ENCODE measurements at regions not wholly inside any gene's neighbourhood (a gene's known extent, or its start where the extent isn't known, plus 50 kb on each side); places are given as distances from the start of the nearest gene placed in this dataset.

- no peaks in the 10 kb centered on the region for H3K9me3 ChIP-seq (ENCODE audit: low read depth, low read length, poor library complexity, severe bottlenecking)
- H3K27me3 ChIP-seq (replicated peaks; ENCODE audit: insufficient read depth, low read depth, low read length, poor library complexity) = no peaks in the 10 kb centered on the region
- no peak for TF ChIP-seq EZH2 (IDR thresholded peaks at IDR 0.05; ENCODE audit: borderline replicate concordance, low read depth, low read length, poor library complexity, severe bottlenecking)
- TF ChIP-seq, protein P1, sequence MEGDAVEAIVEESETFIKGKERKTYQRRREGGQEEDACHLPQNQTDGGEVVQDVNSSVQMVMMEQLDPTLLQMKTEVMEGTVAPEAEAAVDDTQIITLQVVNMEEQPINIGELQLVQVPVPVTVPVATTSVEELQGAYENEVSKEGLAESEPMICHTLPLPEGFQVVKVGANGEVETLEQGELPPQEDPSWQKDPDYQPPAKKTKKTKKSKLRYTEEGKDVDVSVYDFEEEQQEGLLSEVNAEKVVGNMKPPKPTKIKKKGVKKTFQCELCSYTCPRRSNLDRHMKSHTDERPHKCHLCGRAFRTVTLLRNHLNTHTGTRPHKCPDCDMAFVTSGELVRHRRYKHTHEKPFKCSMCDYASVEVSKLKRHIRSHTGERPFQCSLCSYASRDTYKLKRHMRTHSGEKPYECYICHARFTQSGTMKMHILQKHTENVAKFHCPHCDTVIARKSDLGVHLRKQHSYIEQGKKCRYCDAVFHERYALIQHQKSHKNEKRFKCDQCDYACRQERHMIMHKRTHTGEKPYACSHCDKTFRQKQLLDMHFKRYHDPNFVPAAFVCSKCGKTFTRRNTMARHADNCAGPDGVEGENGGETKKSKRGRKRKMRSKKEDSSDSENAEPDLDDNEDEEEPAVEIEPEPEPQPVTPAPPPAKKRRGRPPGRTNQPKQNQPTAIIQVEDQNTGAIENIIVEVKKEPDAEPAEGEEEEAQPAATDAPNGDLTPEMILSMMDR (conservative IDR thresholded peaks at IDR 0.05; ENCODE audit: low read depth, low read length) = no peak
- H3K27ac ChIP-seq (ENCODE audit: low read depth, low read length, poor library complexity, severe bottlenecking) = no peak overlapping the region
- ChIA-PET POLR2A (ENCODE audit: low non-redundant PET) (no interaction called here), CTCF (no interaction called here)
- no peak for DNase-seq (ENCODE audit: low spot score)
- H3K36me3 ChIP-seq (ENCODE audit: insufficient read depth, low read length, poor library complexity, severe bottlenecking) = no peaks in the 10 kb centered on the region
- BruUV-seq (replicated peaks) = no TSS peak
- intact Hi-C loops (cut with micrococcal nuclease; ENCODE audit: unreplicated experiment) = no loop called here
- peaks cover 11% of the 10 kb centered on the region for H3K4me1 ChIP-seq (ENCODE audit: insufficient read depth, low read length, poor library complexity, severe bottlenecking)
- no peak overlapping the region for H3K4me3 ChIP-seq (ENCODE audit: low read depth, low read length, poor library complexity, severe bottlenecking)
Measured at GRCh38 chr5:104265531-104266140, 703.0 kb upstream of the NUDT12 start.

DNA sequence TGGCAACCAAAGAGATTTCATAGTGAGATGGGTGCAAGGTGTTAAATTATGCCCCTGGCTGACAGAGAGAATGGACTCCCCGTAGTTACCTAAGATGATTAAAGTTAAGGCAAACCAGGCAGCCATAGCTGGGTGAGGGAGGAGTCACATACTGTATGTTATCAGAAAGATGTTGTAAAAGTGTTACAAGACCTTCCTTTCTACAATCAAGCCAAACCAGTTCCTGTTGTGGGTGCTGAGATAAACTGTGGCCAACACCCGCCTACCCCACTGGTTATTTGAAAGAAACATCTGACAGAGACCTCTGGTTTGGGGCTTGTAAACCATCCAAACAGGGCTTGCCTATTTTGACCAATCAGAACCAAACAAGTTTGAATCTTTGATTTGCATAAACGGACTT lies 684.7 kb upstream of the NUDT12 start:
- no peak for TF ChIP-seq EZH2 (IDR thresholded peaks at IDR 0.05; ENCODE audit: borderline replicate concordance, low read depth, low read length, poor library complexity, severe bottlenecking)
- TF ChIP-seq, protein P1 (conservative IDR thresholded peaks at IDR 0.05; ENCODE audit: low read depth, low read length) = no peak
- H3K9me3 ChIP-seq (ENCODE audit: low read depth, low read length, poor library complexity, severe bottlenecking) = no peaks in the 10 kb centered on the region
- no peaks in the 10 kb centered on the region for H3K36me3 ChIP-seq (ENCODE audit: insufficient read depth, low read length, poor library complexity, severe bottlenecking)
- DNase-seq (ENCODE audit: low spot score) = no peak
- intact Hi-C loops (cut with micrococcal nuclease; ENCODE audit: unreplicated experiment) = no loop called here
- CTCF ChIA-PET = no interaction called here
- no peaks in the 10 kb centered on the region for H3K27me3 ChIP-seq (replicated peaks; ENCODE audit: insufficient read depth, low read depth, low read length, poor library complexity)
- H3K4me3 ChIP-seq (ENCODE audit: low read depth, low read length, poor library complexity, severe bottlenecking) = no peak overlapping the region
- H3K4me1 ChIP-seq (ENCODE audit: insufficient read depth, low read length, poor library complexity, severe bottlenecking) = peaks cover 9% of the 10 kb centered on the region
- BruUV-seq (replicated peaks) = no TSS peak
- H3K27ac ChIP-seq (ENCODE audit: low read depth, low read length, poor library complexity, severe bottlenecking) = no peak overlapping the region
- POLR2A ChIA-PET (ENCODE audit: low non-redundant PET) = no interaction called here

DNA sequence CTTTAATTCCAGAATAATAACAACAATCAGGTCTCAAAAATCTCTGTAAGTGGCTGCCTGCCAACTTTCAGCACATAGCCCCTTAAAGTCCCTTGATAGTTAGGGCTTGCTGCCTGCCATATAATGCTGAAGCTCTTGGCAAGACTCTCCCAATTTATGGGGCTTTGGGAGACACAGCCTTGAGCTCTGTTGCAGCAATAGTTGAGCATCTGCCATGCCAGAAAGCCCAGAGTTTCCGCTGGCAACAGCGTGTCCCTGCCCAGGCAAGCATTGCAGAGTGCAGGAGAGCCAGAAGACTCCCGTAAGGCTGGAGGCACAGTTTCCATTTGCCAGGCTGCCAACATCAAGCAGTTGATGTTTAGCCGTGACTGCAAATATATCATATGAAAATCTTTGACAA lies 678.5 kb upstream of the NUDT12 start:
- intact Hi-C loops (cut with micrococcal nuclease; ENCODE audit: unreplicated experiment) = no loop called here
- ChIA-PET POLR2A (ENCODE audit: low non-redundant PET) (no interaction called here), CTCF (no interaction called here)
- H3K36me3 ChIP-seq (ENCODE audit: insufficient read depth, low read length, poor library complexity, severe bottlenecking) = no peaks in the 10 kb centered on the region
- no peak overlapping the region for H3K4me3 ChIP-seq (ENCODE audit: low read depth, low read length, poor library complexity, severe bottlenecking)
- no peak for TF ChIP-seq EZH2 (IDR thresholded peaks at IDR 0.05; ENCODE audit: borderline replicate concordance, low read depth, low read length, poor library complexity, severe bottlenecking)
- TF ChIP-seq, protein P1 (conservative IDR thresholded peaks at IDR 0.05; ENCODE audit: low read depth, low read length) = no peak
- H3K27me3 ChIP-seq (replicated peaks; ENCODE audit: insufficient read depth, low read depth, low read length, poor library complexity) = no peaks in the 10 kb centered on the region
- H3K27ac ChIP-seq (ENCODE audit: low read depth, low read length, poor library complexity, severe bottlenecking) = no peak overlapping the region
- no TSS peak for BruUV-seq (replicated peaks)
- no peaks in the 10 kb centered on the region for H3K9me3 ChIP-seq (ENCODE audit: low read depth, low read length, poor library complexity, severe bottlenecking)
- DNase-seq (ENCODE audit: low spot score) = peak; percentile 83
- peaks cover 13% of the 10 kb centered on the region for H3K4me1 ChIP-seq (ENCODE audit: insufficient read depth, low read length, poor library complexity, severe bottlenecking)

Data from A673 (cell line).